Keratinocyte (primary cell): ENCODE measurements at regions not wholly inside any gene's neighbourhood (a gene's known extent, or its start where the extent isn't known, plus 50 kb on each side); places are given as distances from the start of the nearest gene placed in this dataset.

Experiments
- EZH2 ChIP-seq: IDR thresholded peaks from one replicate; pipeline ENCODE4 v1.6.1; 2012; ENCODE audit warnings: inconsistent platforms, mild to moderate bottlenecking, low read length, moderate library complexity
- TF ChIP-seq, protein P1 (sequence below), 3 experiments: IDR thresholded peaks in 1 of 3; conservative IDR thresholded peaks in 1 of 3; optimal IDR thresholded peaks in 1 of 3; 2 replicates in 2 of 3; 3 replicates in 1 of 3; pipeline versions ENCODE3 to v1.5.1; 2011; ENCODE audit warnings: low read length in 3 of 3, mild to moderate bottlenecking in 3 of 3, moderate library complexity in 2 of 3, control low read depth in 1 of 3, inconsistent platforms in 1 of 3; ENCODE audit not compliant: insufficient read depth in 2 of 3; ENCODE audit errors: extremely low read depth in 1 of 3

DNA sequence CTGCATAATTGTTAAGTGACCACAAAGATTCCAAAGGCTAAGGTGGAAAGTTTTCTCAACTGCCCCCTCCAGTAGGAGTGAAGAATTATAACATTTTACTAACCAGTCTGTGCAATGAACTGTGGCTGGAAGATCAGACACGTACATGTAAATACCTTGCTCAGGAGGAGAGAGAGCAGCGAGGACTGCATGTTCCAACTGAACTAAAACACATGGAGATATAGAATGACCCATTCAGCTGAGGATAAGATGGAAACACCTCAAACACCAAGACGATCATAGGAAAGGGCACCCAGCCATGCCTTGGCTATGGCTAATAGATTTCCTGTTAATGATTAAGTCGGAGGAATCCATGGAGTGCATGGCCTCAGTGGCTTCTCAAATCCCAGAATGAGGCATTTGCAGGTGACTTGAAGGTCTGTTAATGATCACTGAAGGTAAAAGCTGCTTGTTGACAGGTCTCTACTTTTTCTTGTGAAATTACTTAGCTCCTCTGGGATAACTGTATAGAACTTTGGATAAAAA, 875.6 kb downstream of the TFAP2A start:
- TF ChIP-seq, protein P1, sequence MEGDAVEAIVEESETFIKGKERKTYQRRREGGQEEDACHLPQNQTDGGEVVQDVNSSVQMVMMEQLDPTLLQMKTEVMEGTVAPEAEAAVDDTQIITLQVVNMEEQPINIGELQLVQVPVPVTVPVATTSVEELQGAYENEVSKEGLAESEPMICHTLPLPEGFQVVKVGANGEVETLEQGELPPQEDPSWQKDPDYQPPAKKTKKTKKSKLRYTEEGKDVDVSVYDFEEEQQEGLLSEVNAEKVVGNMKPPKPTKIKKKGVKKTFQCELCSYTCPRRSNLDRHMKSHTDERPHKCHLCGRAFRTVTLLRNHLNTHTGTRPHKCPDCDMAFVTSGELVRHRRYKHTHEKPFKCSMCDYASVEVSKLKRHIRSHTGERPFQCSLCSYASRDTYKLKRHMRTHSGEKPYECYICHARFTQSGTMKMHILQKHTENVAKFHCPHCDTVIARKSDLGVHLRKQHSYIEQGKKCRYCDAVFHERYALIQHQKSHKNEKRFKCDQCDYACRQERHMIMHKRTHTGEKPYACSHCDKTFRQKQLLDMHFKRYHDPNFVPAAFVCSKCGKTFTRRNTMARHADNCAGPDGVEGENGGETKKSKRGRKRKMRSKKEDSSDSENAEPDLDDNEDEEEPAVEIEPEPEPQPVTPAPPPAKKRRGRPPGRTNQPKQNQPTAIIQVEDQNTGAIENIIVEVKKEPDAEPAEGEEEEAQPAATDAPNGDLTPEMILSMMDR (optimal IDR thresholded peaks at IDR 0.05 in 1 of 3, IDR thresholded peaks at IDR 0.05 in 1 of 3, conservative IDR thresholded peaks at IDR 0.05 in 1 of 3; ENCODE audit: extremely low read depth in 1 of 3, insufficient read depth in 2 of 3, low read length in 3 of 3): no peak
- no peak for TF ChIP-seq EZH2
